ENCODE measurements at regions not wholly inside any gene's neighbourhood (a gene's known extent, or its start where the extent isn't known, plus 50 kb on each side); places are given as distances from the start of the nearest gene placed in this dataset.
"Not testable (repeated sequence)": the region's sequence is repeated elsewhere in the genome, so short reads cannot be mapped to it uniquely, and the experiment has no call there.

- no peaks in the 10 kb centered on the region for H3K9me3 Mint-ChIP-seq
- no peaks in the 10 kb centered on the region for H3K36me3 Mint-ChIP-seq (ENCODE audit: low read depth)
- no peaks in the 10 kb centered on the region for H3K36me3 ChIP-seq (ENCODE audit: insufficient read depth, low read length)
- H3K9me3 ChIP-seq (ENCODE audit: control insufficient read depth in 1 of 2, insufficient read depth in 1 of 2, low read length in 2 of 2), result no peaks in the 10 kb centered on the region
- H3K4me3 ChIP-seq (ENCODE audit: low read length), result peak overlapping the region; percentile 3
- H3K4me1 ChIP-seq (ENCODE audit: insufficient read depth, low read length), result peaks cover 45% of the 10 kb centered on the region
- DNase-seq, result peak in 4 of 14 experiments; percentile 31 to 38 (median 34)
- peaks cover 77% of the 10 kb centered on the region for H3K4me1 Mint-ChIP-seq (ENCODE audit: low read depth)
- H3K27ac Mint-ChIP-seq, result peak overlapping the region; percentile 65
- CTCF ChIA-PET, result no interaction called here
- no peaks in the 10 kb centered on the region for H3K27me3 Mint-ChIP-seq
- no peak for TF ChIP-seq CTCF (IDR thresholded peaks at IDR 0.05)
- peak overlapping the region; percentile 25 for H3K4me3 Mint-ChIP-seq
- H3K27ac ChIP-seq (ENCODE audit: low read depth in 1 of 2, low read length in 2 of 2), result peak overlapping the region in 1 of 2 donors; percentile 41
- ATAC-seq (ENCODE audit: poor library complexity), result no peak
- intact Hi-C loops (cut with DNase I, micrococcal nuclease), result loop anchor here in 1 of 2 experiments (10.0 kb wide), 1 partner anchor 48 kb away; no protein-coding TSS in a partner anchor
- H3K27me3 ChIP-seq (ENCODE audit: control insufficient read depth in 1 of 2, insufficient read depth in 2 of 2, low read length in 2 of 2), result no peaks in the 10 kb centered on the region
- POLR2A ChIA-PET, result interaction anchor here (1.0 to 2.6 kb wide), 3 partner anchors 44 to 111 kb away, joined by 3 to 21 read pairs (median 3); no protein-coding TSS in a partner anchor
Measured at GRCh38 chr11:121372671-121373429, 79.3 kb upstream of the SORL1 start.

GRCh38 chr11:121374286-121374985, 77.7 kb upstream of the SORL1 start:
- ChIA-PET POLR2A (interaction anchor here (2.6 kb wide), 1 partner anchor 76 kb away, joined by 21 read pairs; no protein-coding TSS in a partner anchor), CTCF (no interaction called here)
- H3K4me3 ChIP-seq (ENCODE audit: low read length), result no peak overlapping the region
- H3K27ac ChIP-seq (ENCODE audit: low read depth in 1 of 2, low read length in 2 of 2), result no peak overlapping the region
- TF ChIP-seq CTCF (IDR thresholded peaks at IDR 0.05), result no peak
- H3K36me3 ChIP-seq (ENCODE audit: insufficient read depth, low read length), result no peaks in the 10 kb centered on the region
- no peaks in the 10 kb centered on the region for H3K9me3 ChIP-seq (ENCODE audit: control insufficient read depth in 1 of 2, insufficient read depth in 1 of 2, low read length in 2 of 2)
- no peaks in the 10 kb centered on the region for H3K27me3 Mint-ChIP-seq
- H3K4me3 Mint-ChIP-seq, result no peak overlapping the region
- intact Hi-C loops (cut with DNase I, micrococcal nuclease), result loop anchor here in 1 of 2 experiments (10.0 kb wide), 1 partner anchor 50 kb away; no protein-coding TSS in a partner anchor
- no peaks in the 10 kb centered on the region for H3K9me3 Mint-ChIP-seq
- peak overlapping the region; percentile 39 for H3K27ac Mint-ChIP-seq
- no peaks in the 10 kb centered on the region for H3K36me3 Mint-ChIP-seq (ENCODE audit: low read depth)
- DNase-seq, result no peak
- no peaks in the 10 kb centered on the region for H3K27me3 ChIP-seq (ENCODE audit: control insufficient read depth in 1 of 2, insufficient read depth in 2 of 2, low read length in 2 of 2)
- peaks cover 48% of the 10 kb centered on the region for H3K4me1 ChIP-seq (ENCODE audit: insufficient read depth, low read length)
- no peak for ATAC-seq (ENCODE audit: poor library complexity)
- H3K4me1 Mint-ChIP-seq (ENCODE audit: low read depth), result peaks cover 77% of the 10 kb centered on the region

GRCh38 chr11:121376130-121376529, 76.0 kb upstream of the SORL1 start:
- no peaks in the 10 kb centered on the region for H3K27me3 ChIP-seq (ENCODE audit: control insufficient read depth in 1 of 2, insufficient read depth in 2 of 2, low read length in 2 of 2)
- CTCF ChIA-PET, result no interaction called here
- POLR2A ChIA-PET, result interaction anchor here (5.0 kb wide), 1 partner anchor 75 kb away, joined by 63 read pairs; the partner anchor contains the start of genes SORL1 and SORL1-AS1

GRCh38 chr11:121379145-121379810, 72.8 kb upstream of the SORL1 start:
- not testable (repeated sequence) for H3K27me3 Mint-ChIP-seq
- CTCF ChIA-PET, result interaction anchor here (1.0 to 1.1 kb wide), 3 partner anchors 12 to 212 kb away, joined by 3 to 4 read pairs (median 3); no protein-coding TSS in a partner anchor

More at GRCh38 chr11:121376130-121376529, 76.0 kb upstream of the SORL1 start:
- DNase-seq (peak in 1 of 14 experiments; percentile 11), ATAC-seq (ENCODE audit: poor library complexity) (no peak)
- Histone ChIP-seq H3K4me1 (ENCODE audit: insufficient read depth, low read length) (peaks cover 52% of the 10 kb centered on the region), H3K27ac (ENCODE audit: low read depth in 1 of 2, low read length in 2 of 2) (no peak overlapping the region), H3K4me3 (ENCODE audit: low read length) (no peak overlapping the region), H3K9me3 (ENCODE audit: control insufficient read depth in 1 of 2, insufficient read depth in 1 of 2, low read length in 2 of 2) (no peaks in the 10 kb centered on the region), H3K36me3 (ENCODE audit: insufficient read depth, low read length) (no peaks in the 10 kb centered on the region)
- H3K27me3 Mint-ChIP-seq, result no peaks in the 10 kb centered on the region
- no peak overlapping the region for H3K27ac Mint-ChIP-seq
- no peaks in the 10 kb centered on the region for H3K36me3 Mint-ChIP-seq (ENCODE audit: low read depth)
- intact Hi-C loops (cut with DNase I, micrococcal nuclease), result loop anchor here in 1 of 2 experiments (10.0 kb wide), 1 partner anchor 51 kb away; no protein-coding TSS in a partner anchor
- H3K4me1 Mint-ChIP-seq (ENCODE audit: low read depth), result peaks cover 88% of the 10 kb centered on the region
- no peaks in the 10 kb centered on the region for H3K9me3 Mint-ChIP-seq
- no peak for TF ChIP-seq CTCF (IDR thresholded peaks at IDR 0.05)
- no peak overlapping the region for H3K4me3 Mint-ChIP-seq

More at GRCh38 chr11:121379145-121379810, 72.8 kb upstream of the SORL1 start:
- Histone ChIP-seq H3K4me1 (ENCODE audit: insufficient read depth, low read length) (peaks cover 30% of the 10 kb centered on the region), H3K27ac (ENCODE audit: low read depth in 1 of 2, low read length in 2 of 2) (peak overlapping the region; percentile 7 to 38)
- not testable (repeated sequence) for H3K36me3 Mint-ChIP-seq (ENCODE audit: low read depth); H3K9me3 ChIP-seq (ENCODE audit: control insufficient read depth in 1 of 2, insufficient read depth in 1 of 2, low read length in 2 of 2); H3K36me3 ChIP-seq (ENCODE audit: insufficient read depth, low read length); H3K27me3 ChIP-seq (ENCODE audit: control insufficient read depth in 1 of 2, insufficient read depth in 2 of 2, low read length in 2 of 2); H3K9me3 Mint-ChIP-seq; H3K4me3 ChIP-seq (ENCODE audit: low read length)
- Mint-ChIP-seq H3K27ac (peak overlapping the region; percentile 79), H3K4me3 (peak overlapping the region; percentile 80), H3K4me1 (ENCODE audit: low read depth) (peaks cover 70% of the 10 kb centered on the region)
- ATAC-seq (ENCODE audit: poor library complexity), result peak; percentile 49
- intact Hi-C loops (cut with DNase I, micrococcal nuclease), result loop anchor here in 1 of 2 experiments (2.0 to 10.0 kb wide), 2 partner anchors 38 to 54 kb away; no protein-coding TSS in a partner anchor
- POLR2A ChIA-PET, result interaction anchor here (0.9 to 5.0 kb wide), 6 partner anchors 12 to 88 kb away, joined by 3 to 63 read pairs (median 4); partner anchors contain the start of genes SORL1 and SORL1-AS1
- peak in 7 of 14 experiments; percentile 1 to 37 (median 18) for DNase-seq
